ENCODE measurements at regions not wholly inside any gene's neighbourhood (a gene's known extent, or its start where the extent isn't known, plus 50 kb on each side); places are given as distances from the start of the nearest gene placed in this dataset.

DNA sequence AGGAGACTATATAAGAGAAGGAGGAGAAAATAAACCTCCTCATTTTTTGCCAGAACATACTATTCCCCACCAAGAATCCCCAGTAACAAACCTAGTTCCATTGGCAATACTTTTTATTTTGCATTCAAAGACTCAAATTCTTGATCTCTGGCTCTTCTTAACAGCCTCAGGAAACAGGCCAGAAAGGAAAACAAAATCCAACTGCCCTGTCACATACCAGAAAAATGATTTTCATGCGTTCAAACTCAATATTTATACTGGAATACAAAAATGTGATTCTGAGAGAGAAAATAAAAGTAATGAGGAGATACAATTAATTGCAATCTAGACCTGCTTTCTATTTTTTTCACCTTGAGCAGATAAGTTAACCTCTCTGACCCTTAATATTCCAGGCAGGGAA is 435.9 kb upstream of the AUTS2 start:
- no peak for DNase-seq (ENCODE audit: low spot score)

DNA sequence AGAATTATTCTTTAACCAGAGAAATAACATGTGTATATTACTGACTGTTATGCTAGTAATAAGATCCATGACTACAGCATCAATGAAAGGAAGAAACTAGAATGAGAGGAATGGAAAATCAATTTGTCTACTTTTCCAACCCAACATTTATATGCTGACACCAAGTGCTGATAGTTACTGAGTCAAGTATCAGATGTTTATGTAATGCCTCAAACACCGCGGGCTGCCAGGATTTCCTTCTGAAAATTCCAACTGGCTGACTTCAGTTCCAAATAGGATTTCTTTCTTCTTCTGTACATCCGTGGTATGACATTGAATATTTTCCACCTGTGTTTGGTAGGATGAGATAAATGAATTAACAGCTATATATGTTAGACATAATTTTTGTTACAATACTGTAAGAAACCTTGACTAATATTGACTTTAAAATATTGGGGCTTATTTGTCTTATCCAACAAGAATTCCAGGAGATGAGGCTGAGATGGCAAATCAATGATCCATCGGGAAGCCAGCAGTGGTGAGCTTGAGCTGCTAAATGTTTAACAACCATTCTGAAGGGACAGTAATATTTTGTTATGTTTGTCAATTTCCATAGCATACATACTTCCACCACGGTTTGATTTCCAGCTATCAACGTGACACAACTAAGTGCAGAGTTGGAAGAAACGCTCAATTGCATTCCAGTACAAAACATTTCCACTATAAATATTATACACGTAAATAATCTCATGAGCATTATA is 435.2 kb upstream of the AUTS2 start:
- no peak for DNase-seq (ENCODE audit: low spot score)

DNA sequence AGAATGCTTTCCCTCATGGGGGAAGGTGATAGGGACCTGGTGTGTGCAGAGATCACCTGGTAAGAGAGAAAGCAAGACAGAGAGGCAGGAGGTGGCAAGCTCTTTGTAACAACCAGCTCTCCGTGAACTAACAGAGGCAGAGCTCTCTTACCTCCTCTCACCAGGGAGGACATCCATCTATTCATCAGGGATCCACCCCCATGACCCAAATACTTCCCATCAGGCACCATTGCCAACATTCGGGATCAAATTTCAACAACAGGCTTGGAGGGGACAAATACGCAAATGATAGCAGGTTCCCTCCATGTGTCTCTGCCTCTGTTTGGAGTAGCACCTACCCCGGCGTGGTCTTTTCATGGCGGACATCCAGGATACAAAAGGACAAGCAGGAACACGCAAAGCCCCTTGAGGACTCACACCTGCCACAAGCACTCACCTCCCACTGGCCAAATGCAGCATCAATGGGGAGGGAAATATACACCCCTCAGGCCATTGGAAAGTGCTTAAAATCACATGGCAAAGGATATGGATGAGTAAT is 431.2 kb upstream of the AUTS2 start:
- DNase-seq (ENCODE audit: low spot score), result no peak

DNA sequence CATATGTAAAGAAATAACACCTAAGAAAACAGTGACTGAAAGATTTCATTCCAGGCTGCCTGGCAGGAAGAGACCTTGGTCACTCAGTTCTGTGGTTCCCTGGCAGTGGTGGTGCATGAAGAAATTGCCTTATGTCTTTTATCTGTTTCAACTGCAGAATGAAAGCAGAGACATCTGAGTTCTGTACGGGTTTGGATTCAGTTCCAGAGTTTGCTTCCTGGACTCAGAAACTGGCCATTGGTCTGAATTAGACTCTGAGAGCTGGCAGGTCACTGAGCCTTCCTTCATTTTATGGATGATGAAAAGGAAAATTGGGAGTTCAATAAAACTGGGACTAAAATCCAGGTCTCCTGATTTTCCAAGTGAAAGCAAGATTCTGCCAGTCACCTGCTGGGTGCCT is 428.9 kb upstream of the AUTS2 start:
- no peak for DNase-seq (ENCODE audit: low spot score)

DNA sequence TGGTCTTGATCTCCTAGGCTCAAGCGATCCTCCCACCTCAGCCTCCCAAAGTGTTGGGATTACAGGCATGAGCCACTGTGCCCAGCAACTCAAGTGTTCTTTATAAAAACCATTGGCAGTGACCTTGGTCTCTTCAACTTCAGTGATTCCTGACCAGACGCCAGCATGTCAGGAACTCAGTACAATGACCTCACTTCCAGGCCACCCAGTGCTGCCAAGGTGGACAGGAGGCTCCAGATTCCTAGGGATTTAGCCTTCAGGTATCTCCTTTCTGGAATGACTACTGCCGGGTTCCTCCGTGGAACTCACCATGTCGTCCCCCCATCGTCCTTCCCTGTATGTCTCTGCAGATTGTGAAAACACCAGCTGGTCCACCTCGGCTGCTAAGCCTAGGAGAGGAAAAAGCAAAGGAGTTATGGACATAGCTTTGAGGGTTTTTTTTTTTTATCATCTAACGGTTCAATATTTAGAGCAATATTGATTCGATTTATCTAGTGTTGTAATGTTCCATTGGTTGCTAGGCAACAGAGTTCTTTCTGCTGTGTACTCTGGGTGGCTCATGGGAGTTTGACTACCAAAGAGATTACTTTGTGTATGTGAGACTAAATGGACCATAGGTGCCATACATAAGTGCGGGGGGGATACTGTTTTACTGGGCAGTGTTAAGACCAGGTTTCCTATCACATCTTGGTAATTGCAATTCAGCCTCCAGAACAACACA is 425.8 kb upstream of the AUTS2 start:
- DNase-seq (ENCODE audit: low spot score), result no peak

DNA sequence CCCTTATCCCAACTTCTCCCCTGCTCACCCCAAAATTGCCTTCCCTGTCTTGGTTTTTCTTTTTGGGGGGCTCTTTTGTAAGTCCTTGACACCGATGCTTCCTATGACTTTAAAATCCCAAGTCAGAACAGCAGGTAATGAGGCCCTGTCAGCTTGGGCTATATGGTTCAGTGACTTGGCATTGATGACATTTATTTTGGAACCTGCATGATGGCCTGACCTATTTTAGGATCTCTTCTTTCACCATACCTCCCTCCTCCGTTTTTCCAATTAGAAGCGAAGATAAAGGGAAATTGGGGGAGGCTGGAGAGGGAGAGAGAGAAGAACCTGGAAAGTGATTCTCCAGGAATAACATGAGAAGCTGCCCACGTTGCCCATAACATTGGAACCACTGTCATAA is 424.9 kb upstream of the AUTS2 start:
- DNase-seq (ENCODE audit: low spot score), result no peak

DNA sequence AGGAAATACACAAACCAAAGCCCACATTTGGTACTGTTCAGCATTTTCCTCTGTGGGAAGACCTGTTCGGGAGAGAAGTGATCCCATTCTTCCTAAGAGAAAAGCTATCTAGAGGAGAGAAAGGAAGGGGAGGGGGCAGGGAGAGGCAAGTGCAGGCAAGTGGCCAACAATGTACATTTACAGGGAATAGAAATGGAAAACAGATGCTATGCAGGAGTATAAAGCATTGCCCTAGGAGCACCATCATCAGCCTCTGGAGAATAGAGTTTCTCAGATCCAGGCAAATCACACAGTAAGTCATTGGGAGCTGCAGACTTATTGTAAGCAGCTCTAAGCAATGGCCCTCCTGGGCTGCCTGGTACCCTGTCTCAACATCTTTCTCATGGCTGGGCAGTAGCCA is 424.4 kb upstream of the AUTS2 start:
- DNase-seq (ENCODE audit: low spot score), result no peak

DNA sequence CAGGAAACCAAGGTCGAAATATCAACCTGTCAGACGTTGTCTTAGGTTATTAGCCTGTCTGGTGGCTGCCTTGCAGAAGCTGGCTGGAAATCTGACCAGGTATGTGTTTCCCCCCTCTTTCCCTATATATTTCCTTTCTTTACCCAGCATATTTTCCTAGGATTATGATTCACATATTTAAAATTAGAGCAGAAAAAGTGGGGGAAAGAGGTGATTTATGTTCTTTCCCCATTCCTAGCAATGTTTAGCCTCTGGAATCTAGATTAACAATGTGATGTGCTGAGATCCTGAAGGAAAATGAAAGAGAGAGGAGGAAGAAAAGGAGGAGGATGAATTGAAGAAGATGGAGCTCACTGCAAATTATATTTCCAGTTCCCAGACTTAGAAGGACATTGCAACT is 421.4 kb upstream of the AUTS2 start:
- no peak for DNase-seq (ENCODE audit: low spot score)

DNA sequence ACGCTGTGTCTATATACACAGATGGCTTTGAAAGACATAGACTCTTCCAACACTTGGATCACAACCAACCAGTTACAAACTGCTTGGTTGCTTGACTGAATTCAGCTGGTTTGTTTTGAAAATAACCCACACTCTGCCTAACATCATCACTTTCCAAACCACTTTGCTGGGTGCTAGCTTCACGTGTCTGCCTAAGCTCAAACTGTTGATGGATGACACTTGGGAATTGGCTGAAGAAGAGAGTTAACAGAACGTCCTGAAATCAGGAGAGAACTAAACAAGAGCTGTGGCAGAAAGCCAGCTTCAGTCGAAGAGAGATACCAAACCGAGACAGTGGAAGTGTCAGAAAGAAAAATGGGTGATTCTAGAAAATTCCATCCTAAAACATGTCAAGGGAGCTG is 420.8 kb upstream of the AUTS2 start:
- no peak for DNase-seq (ENCODE audit: low spot score)

DNA sequence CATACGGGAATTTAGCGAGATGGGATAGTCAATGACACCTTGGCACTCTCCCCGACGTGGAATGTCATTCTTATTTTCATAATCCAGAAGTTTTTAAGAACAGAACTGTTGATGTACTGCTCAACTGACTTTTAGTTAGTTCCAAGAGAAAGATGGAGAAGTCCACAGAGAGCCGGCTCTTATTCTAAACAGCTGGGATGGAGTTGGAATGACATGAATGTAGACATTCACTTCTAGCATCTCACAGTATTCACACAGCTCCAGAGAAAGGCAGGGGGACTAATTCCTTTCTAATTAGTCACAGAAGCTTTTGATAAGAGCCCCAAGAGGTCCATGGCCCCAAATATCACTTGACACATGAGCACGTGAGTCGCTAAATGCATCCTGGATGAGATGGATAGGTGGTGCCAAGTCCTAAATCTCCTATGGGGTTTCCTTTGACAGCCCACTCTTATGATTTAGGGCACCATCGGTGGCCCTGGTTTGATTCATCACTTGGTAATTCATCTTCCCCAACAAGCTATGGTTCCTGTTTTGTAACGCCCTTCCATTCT is 420.3 kb upstream of the AUTS2 start:
- no peak for DNase-seq (ENCODE audit: low spot score)

DNA sequence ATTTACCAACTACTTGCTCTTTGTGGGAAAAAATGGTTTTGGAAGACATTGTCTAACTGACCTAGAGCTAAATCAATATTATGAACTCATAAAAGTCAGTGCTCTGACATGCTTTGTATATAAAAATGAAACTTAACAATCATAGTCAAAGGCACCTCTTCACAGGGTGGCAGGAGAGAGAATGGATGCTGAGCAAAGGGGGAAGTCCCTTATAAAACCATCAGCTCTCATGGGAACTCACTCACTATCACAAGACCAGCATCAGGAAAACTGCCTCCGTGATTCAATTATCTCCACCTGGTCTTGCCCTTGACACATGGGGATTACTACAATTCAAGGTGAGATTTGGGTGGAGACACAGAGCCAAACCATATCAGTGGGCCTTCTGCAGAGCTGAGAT is 417.6 kb upstream of the AUTS2 start:
- no peak for DNase-seq (ENCODE audit: low spot score)

DNA sequence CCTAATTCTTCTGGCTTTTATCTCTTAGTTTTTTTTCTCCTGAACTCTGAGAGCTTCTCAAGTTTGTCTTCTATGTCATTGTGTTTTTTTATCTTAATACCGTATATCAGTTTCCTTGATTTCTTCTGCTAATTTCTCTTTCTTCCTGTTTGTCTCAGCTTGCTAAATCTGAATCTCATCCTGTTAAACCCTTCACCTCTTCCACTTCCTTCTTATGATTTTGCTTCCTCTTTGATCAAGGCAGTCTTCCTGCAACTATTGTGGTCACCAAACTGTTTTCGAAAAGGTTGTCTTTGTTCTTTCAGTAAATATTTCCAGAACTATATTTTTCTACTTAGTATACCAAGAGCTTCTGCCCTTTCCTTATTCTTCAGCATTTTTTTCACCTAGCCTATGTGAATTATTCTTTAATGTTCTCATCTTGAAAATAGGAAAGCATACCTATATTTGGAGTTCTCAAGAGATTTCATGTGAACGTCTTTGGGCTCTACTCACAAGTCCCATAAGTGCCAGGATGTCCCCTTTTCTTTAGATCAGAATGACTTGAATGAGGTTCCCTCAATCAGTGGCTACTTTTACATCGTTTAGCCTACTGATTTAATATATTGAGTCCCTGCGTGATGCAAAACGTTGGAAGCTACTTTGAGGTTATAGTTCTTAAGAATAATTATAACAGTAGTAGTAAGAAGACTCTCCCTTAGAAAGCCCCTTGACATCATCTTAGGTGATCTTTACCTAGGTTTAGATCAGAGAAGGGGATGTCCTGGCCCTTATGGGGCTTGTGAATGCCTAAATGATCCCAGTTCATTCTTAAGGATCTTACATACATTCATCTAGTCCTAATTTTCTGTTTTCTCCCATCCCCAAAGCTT is 415.4 kb upstream of the AUTS2 start:
- no peak for DNase-seq (ENCODE audit: low spot score)

DNA sequence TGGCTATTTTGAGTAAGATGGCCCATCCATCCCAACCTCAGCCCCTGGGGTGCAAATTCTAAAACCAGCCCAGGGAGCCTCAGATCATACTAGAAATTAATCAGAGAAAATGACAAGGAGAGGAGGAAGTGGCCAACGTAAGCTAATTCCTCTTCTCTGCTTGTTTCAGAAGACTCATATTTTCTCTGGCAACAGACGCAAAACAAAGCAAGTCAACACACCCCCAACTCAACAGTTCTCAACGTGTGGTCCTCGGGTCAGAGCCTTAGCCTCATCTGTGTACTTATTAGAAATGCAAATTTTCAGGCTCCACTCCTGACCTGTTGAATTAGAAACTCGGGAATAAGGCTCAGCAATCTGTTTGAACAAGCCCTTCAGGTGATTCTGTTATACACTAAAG is 413.9 kb upstream of the AUTS2 start:
- no peak for DNase-seq (ENCODE audit: low spot score)

DNA sequence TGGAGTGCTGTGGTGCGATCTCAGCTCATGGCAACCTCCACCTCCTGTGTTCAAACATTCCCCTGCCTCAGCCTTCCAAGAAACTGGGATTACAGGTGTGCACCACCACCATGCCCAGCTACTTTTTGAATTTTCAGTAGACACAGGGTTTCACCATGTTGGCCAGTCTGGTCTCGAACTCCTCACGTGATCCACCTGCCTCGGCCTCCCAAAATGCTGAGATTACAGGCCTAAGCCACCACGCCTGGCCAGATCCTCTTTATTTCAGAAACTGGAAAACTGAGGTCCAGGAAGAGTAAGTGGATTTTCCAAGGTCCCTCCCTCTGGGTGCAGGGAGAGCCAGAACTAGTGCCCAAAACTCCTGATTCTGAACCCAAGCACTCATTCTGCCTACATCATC is 413.1 kb upstream of the AUTS2 start:
- no peak for DNase-seq (ENCODE audit: low spot score)

DNA sequence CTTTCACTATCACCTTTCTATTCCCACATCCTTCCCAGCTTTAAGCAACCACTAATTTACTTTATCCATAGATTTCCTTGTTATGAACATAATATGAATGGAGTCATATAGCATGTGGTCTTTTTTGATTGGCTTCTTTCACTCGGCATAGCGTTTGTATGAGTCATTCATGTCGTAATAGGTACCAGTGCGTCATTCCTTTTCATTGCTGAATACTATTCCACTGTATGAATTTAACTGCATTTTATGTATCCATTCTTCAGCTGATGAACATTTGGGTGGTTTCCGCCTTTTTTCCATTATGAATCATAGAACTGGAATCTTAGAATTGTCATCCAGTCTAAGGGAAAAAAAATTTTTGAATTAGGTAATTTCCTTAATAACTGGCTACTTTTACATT is 411.3 kb upstream of the AUTS2 start:
- no peak for DNase-seq (ENCODE audit: low spot score)

DNA sequence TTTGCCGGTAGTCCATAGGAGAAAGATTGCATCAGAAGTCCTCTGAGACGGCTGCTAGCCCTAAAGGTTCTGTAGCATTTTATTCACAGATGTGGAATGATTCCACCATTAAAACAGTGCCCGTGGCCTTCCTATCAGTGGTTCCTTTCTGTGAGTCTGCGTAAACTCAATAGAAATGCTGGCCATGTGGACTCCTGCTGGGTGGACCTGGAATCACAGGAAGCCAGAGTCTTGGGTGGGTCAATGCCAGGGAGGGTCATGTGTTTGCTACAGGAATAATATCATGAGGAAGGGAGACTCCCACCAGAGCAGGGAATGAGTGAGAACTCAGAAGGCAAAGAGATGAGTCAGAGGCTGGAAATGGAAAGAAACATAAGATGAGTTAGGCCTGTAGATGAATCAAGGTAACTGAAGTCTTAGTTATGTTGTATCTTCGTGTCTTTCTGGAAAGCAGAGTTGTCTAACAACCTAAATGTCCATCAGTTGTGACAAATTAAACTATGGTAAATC is 410.4 kb upstream of the AUTS2 start:
- no peak for DNase-seq (ENCODE audit: low spot score)

DNA sequence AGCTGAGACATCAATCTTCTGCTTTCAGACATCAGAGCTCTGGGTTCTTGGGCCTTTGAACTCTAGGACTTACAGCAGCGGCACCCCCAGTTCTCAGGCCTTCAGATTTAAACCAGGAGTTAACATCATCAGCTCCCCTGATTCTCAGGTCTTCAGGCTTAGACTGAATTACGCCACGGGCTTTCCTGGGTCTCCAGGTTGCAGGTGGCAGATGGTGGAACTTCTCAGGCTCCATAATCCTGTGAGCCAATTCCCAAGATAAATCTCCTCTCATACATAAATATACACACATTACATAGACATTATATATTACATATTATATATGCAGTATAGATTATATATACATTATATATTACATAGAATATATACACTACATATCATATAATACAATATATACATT is 408.9 kb upstream of the AUTS2 start:
- no peak for DNase-seq (ENCODE audit: low spot score)

DNA sequence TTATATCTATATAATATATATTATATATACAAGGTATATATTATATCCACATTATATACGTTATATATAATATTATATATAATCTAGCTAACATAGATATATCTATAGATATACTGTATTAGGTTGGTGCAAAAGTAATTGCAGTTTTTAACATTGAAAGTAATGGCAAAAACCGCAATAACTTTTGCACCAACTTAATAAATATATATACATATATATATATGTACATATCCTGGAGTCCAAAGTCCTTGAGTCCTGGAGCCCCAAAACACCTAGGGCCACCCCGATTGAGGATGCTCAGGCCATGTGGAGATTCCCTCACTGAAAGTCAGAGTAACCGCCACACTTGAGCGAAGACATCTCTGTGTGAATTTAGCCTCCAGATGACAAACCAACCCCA is 408.2 kb upstream of the AUTS2 start:
- DNase-seq (ENCODE audit: low spot score), result no peak

DNA sequence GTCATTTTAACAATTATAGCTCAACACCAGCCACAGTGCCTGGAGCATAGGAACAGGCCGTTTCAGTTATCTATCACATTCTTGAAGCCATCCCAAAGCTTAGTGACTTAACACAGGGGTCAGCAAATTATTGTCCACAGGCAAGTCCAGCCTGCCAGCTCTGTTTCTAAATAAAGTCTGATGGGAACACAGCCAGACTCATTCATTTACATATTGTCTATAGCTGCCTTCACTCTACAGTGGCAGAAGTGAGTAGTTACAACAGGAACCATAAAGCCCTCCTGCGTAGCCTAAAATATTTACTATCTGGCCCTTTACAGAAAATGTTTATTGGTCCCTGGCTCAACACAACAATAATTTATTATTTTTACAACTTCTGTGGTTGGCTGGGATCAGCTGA is 407.5 kb upstream of the AUTS2 start:
- no peak for DNase-seq (ENCODE audit: low spot score)

DNA sequence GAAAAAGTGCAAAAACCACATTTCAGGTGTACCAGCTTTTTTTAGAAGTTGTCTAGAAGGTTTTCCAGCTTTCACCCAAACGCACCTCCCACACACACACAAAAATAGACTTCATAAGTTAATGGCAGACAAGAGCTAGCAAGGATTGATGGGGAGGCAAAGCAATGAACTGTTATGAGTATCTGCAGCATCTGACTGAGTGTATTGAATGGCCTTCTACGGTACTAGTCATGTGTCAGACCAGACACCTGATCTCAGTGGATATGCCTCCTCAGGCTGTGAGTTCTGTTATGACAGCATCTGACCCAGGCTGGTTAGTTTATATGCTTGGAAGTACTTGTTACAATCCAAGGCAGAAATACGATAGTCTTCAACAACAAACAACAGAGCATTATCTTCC is 406.1 kb upstream of the AUTS2 start:
- no peak for DNase-seq (ENCODE audit: low spot score)

DNA sequence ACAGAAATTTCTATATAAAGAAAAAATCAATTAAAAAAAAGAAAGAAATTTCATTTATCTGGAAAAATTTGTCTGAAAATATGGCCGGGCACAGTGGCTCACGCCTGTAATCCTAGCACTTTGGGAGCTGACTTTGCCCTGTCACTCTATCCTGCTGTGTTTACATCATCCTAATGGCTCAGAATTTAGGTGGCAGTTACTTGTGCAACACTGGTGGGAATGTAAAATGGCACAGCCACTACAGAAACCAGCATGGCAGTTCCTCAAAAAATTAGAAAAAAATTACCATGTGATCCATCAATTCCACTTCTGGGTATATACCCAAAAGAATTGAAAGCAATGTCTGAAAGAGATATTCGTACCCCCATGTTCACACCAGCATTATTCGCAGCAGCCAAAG is 405.2 kb upstream of the AUTS2 start:
- DNase-seq (ENCODE audit: low spot score), result no peak

DNA sequence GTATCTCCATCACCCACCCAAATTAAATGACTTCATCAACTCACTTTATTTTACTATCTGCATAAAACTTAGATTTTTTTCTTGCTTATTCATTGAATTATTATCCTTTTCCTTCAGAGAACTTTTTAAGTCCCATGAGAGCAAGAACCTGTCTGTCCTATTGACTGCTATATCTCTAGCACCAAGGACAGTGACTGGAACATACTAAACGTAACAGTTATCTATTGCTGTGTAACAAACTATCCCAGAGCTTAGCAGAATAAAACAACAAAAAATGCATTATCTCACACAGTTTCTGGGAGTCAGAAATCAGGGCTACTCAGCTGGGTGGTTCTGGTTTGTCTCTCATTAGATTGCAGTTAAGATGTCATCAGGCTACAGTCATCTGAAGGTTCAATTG is 401.7 kb upstream of the AUTS2 start:
- no peak for DNase-seq (ENCODE audit: low spot score)

All from hematopoietic multipotent progenitor cell treated with erythropoietin and hydrocortisone succinate and interleukin-3 and kit ligand, for 15 days (in vitro differentiated cells).